ENCODE measurements at regions not wholly inside any gene's neighbourhood (a gene's known extent, or its start where the extent isn't known, plus 50 kb on each side); places are given as distances from the start of the nearest gene placed in this dataset.
"Not testable (repeated sequence)": the region's sequence is repeated elsewhere in the genome, so short reads cannot be mapped to it uniquely, and the experiment has no call there.

- not testable (repeated sequence) for DNase-seq
Measured at GRCh38 chr11:89616161-89616560, 93.9 kb upstream of the TRIM77 start.

- DNase-seq: not testable (repeated sequence)
Measured at GRCh38 chr11:89616999-89617602, 93.0 kb upstream of the TRIM77 start.

- DNase-seq: not testable (repeated sequence)
Measured at GRCh38 chr11:89620721-89621120, 89.4 kb upstream of the TRIM77 start.

GRCh38 chr11:89625171-89625570 is 84.9 kb upstream of the TRIM77 start:
- DNase-seq: no peak

DNA sequence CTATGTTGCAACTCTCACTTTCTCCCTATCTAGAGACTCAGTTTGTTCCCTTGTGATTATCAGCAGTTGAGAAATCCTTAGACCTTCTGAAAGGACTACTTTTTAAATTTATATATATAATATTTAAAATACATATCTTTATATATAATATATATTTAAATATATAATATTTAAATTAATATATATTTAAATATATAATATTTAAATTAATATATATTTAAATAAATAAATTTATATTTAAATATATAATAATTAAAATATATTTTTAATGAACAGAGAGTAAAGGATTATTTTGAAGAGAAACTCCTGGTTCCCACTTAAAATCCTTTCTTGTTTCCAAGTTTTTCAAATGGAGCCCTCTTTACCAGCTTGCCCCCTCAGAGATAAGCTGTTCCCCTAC is 83.7 kb upstream of the TRIM77 start:
- DNase-seq: no peak

DNA sequence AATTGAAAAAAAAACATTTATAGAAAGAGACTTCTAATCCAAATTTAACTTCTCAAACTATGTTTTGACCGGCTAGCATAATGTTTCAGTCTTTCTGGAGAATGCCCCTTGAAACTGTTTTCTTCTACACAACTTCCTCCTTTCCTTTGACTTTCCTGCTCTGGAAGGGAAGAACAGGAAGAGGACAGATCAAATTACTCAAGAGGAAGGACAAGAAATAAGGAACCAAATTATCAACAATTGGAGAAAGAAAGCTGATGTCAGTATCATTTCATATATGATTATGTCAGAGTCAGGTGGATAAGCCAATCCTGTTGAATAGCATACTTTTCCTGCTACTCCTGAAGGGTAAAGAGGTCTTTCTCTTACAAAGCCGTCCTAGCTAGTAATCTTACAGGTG is 83.2 kb upstream of the TRIM77 start:
- DNase-seq: not testable (repeated sequence)

DNA sequence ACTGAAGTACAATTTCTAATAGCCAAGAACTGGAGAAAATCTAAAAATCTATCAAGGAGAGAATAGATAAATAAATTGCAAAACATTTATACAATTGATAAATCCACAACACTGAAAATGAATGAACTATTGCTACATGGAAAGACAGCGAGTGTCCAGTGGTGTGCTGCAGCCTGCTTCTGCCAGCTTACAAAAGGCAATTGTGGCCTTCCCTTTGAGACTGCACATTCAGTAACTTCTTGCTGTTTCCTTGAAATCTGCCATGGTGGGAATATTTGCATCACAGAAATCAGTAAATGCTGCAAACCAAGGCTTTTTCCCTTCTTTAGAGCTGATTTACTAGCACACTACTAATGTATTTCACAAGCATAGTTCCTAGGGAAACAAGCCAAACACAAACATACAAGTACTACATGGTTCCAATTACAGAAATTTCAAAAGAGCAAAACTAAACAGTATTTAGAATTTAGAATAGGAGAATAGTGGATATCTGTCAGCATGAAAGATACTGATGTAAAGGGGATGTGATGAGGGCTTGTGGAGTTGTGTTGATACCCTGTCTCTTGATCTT is 76.9 kb upstream of the TRIM77 start:
- no peak for DNase-seq

DNA sequence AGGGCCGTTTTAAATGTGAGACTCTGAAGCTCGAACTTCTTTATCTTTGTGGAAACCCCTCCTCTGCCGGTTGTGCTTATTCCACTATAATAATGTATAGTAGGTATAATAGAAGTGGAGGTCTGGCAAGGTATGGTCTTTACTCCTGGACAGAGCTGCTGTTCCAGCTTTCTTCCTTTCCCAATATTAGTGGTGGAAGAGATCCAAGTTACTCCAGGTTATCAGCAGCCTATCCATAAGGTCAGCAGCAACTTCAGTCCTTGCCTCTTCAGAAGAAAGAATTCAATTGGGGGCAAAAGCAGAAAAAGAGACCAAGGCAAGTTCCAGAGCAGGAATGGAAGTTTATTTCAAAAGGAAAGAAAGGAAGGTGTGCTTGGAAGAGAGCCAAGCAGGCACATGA is 69.3 kb upstream of the TRIM77 start:
- DNase-seq: not testable (repeated sequence)

DNA sequence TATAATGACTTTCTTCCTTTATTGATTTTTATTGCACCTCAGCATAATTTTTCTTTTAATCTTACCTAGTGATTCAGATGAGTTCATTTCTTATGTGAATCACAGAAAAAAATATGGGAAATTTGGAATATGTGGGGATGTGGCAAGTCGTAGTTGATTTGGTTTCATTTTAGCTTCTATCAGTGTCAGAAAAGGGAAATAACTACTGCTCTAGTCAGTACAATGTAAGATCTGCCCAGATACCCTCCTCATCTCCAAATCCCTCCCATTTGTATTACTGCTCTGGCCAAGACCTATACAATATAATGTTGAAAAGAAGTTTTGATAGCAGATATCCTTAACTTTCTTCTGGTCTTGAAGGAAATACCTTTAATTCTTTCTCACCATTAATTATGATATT is 61.9 kb upstream of the TRIM77 start:
- not testable (repeated sequence) for DNase-seq

- DNase-seq: not testable (repeated sequence)
Measured at GRCh38 chr11:89648996-89649395, 61.1 kb upstream of the TRIM77 start.

DNA sequence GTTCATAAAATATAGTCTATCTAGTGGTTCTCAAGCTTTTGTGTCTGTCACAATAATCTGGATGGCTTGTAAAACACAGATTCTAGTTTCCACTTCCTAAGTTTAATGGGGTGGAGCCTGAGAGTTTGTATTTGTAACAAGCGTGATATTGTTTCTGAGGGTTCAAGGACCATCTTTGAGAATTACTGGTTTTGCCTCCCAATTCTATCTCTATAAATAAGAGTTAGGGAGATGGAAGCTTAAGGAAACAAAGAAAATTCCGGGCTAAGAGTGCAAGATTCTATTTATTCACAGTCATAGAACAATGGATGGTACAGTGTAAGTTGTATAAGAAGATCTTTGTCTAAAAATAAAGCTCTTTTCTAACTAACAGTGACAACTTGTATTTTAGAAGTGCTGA is 55.4 kb upstream of the TRIM77 start:
- not testable (repeated sequence) for DNase-seq

GRCh38 chr11:89658767-89659166 is 51.3 kb upstream of the TRIM77 start:
- not testable (repeated sequence) for DNase-seq

GRCh38 chr11:89659414-89659813 is 50.7 kb upstream of the TRIM77 start:
- not testable (repeated sequence) for DNase-seq

DNA sequence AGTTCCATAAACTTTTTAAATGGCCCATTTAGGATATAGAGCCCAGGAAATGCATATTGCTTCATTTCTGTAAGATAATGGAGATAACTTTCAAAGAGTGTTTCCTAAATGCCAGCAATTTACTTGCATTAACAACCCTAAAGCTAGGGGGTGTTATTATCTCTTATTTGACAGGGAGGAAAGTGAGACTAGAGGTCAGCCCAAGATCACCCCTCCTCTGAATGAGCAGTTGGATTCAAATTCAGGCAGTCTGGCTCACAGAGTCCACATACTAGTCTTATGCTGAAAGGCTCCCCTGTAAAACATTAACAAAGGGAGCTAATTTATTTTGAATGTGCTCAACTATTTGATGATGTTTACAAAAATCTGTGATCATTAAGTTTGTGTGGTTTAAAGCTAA is 49.9 kb upstream of the TRIM77 start:
- DNase-seq: no peak

Measured in NCI-H226 (cell line).